NCI-H460 (cell line): ENCODE measurements at regions not wholly inside any gene's neighbourhood (a gene's known extent, or its start where the extent isn't known, plus 50 kb on each side); places are given as distances from the start of the nearest gene placed in this dataset.
"Not testable (repeated sequence)": the region's sequence is repeated elsewhere in the genome, so short reads cannot be mapped to it uniquely, and the experiment has no call there.

Experiments used
- DNase-seq: peaks from one replicate; pipeline ENCODE4 v3.0.0-alpha.2; 2016; ENCODE audit warnings: low read depth; ENCODE audit errors: extremely low read depth

DNA sequence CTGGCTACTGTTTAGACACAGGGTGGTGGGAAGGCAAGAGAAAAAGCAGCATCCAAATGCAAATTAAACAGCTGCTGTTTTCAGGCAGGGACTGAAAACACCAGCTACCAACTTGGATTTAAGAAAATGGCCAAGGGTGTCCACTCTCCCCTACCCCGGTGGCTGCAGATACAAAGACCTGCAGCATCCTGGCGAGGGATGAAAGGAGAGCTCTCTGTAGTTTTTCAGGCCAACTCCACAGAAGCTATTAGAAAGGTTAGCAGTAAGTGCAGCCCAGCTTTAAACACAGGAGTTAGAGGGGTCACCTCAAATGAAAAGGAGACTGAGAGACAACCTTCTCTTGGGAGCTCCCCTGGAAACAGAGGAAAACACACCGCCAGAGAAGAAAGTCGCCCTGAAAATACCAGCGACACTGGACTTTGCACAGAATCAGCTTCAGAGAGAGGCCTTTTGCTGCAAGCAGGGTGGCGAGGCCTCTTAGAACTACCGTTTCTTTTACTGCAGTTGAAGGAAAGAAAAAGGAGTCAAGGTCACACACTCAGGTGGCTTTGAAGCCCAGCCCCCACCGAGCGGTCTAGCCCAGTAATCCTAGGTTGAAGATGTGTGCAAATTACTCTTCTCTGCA is 74.4 kb upstream of the TIAM1 start:
- no peak for DNase-seq

DNA sequence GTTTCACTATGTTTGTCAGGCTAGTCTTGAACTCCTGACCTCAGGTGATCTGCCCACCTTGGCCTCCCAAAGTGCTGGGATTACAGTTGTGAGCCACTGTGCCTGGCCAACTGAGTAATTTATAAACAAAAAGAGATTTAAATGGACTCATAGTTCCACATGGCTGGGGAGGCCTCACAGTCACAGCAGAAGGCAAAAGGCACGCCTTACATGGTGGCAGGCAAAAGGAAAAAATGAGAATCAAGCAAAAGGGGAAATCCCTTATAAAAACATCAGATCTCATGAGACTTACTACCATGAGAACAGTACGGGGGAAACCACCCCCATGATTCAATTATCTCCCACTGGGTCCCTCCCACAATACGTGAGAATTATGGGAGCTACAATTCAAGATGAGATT is 73.2 kb upstream of the TIAM1 start:
- not testable (repeated sequence) for DNase-seq

DNA sequence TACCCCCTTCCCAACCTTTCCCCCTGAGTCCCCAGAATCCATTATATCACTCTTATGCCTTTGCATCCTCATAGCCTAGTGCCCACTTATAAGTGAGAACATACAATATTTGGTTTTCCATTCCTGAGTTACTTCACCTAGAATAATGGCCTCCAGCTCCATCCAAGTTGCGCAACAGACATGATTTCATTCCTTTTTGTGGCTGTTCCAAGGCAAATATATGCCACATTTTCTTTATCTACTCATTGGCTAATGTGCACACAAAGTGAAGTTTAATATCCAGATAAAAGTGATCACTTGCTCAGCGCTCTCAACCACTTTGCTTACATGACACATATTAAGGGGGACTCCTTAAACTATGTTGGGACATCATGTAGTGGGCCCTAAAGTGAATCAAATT is 72.4 kb upstream of the TIAM1 start:
- no peak for DNase-seq

DNA sequence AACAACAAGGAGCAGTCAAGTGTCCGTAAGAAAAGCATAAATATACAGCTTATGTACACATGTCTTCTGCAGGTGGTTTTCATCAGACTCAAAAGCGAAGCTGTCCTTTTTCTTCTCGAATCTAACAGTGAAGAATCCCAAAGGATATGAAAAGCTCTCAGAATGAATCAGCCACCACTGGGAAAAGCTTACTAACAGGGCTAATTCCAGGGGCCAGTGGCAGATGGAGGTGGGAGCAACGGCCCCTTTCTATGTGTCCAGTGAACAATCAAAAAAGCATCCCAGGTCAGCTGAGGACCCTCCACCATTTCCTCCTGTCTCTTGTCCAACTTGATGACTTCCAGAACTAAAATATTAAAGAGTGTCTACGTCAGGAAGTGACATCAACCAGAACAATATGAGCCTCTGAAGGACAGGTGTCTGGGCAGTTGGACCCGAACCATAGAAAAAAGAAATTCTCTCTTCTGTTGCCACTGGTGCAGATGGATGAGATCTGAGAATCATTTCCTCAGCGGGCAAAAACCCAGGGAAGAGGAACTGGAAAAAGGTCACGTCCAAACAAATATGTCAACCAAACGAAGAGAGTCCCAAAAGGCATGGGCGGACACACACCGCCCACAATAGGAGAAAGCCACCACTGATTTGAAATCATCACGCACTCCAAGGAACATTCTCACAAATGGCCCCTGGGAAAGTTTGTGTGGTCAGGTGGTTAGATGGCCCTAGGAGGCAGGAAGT is 70.4 kb upstream of the TIAM1 start:
- DNase-seq, result no peak

DNA sequence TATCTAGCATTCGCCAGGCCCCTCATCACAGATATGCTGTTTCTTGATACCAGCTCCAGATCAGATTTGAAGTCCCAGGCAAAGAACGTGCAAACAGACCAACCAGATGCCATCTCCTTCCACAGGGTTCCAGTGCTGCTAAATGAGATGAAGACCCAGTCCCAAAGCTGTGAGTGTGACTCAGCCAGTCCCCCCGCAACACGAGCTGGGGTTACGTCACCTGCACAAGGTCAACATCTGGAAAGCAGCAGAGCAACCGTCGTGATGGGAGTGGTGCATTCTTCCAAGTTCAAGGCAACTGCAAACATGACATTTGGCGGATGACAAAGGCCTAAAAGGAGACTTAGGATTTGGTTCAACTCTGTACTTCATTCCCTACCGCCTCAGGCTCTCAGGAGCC is 69.6 kb upstream of the TIAM1 start:
- DNase-seq, result no peak

DNA sequence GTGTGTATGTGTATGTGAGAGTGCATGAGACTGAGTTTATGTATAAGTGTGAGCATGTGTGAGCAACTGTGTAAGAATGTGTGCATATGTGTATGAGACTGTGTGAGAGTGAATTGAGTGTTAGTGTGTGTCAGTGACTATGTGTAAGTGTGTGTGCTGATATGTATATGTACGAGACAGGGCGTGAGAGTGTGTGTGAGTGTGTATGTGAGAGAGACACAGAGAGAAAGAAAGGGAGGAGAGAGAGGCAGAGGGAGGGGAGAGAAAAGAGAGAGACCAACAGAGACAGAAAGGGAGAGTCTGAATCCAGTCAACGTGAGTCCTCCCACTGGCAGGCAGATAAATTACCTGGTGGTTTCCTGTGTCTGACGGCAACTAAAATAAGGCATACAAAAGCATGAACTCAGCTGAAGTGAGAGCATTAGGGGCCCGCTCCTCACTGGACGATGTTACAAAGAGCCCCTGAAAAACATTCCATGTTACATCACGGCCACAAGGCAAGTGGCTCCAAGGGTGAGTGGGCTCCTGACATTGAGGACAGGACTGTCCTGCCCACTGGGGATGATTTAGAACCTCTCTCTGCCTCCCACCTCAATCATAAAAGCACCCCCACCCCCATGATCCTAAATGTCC is 66.6 kb upstream of the TIAM1 start:
- DNase-seq, result no peak

DNA sequence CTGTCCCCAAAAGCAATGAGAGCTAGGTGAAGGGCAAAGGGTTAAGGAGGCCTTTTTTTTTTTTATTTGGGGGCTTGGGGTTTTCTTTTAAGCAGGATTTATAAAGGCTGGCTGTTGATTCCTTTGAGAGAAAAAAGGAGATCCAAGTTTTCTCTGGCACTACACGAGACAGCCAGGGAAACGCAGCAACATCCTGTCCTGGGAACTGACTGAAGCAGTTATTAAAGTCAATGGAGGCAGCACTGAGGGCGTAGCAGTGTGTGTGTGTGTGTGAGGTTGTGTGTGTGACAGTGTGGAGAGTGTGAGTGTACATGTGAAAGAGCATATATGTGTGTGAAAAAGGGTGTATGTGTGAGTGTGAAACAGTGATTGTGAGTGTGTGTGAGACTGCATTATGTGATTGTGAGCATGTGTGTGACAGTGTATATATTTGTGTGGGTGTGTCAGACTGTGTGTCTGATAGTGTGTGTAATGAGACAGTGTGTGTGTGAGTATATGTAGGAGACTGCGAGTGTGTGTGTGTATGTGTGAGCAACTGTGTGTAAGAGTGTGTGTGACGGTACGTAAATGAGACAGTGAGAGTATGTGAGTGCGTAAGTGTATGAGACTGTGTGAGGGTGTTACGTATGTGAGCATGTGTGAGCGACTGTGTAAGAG is 65.9 kb upstream of the TIAM1 start:
- no peak for DNase-seq

DNA sequence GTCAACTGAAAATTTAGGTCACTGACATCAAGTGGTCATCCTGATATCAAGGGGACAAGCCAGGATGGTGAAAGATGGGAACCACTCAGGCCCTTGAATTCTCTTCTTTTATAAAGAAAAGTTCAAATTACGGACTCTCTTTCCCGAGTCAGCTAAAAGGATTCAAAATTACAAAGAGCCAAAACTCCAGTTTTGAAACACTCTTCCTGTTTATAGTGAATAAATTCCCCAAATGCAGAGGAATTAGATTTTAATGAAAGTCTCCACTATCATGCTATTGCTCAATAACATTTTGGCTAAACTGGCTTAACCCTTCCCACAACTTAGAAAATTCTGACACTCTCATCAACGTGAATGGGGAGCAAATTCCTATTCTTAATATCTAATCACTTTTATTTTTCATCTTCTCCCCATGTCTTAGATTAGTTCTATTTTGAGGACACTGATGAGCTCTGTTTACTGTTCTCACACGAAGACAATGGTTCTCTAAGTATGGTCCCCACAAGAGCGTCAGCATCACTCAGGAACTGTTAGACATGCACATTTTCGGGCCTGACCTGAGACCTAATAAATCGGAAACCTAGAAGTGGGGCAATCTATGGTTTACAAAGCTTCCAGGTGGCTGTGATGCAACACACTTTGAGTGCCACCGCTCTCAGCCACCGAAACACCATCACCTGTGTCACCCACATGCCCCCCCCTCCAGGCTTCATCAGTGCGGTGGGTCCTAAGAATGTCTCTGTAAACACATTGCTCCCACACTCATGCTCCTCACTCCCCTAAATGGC is 64.4 kb upstream of the TIAM1 start:
- DNase-seq, result no peak

DNA sequence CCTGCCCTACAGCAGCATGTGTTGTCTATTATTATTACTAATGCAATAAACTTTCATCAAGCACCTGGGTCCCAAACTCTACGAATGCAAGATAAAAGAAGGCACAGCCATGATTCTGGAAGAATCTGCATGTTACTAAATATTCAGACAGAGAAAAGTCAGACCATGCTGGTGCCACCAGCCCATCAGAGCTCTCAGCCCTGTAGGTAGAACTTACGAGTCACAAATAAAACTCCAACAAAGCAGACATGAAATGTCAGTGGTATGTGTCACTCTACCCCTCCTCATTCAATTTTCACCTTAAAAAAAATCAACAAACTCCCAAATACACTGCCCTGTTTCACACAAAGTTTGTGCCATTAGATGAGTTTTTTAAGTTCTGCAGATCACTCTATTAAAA is 62.4 kb upstream of the TIAM1 start:
- DNase-seq, result no peak

DNA sequence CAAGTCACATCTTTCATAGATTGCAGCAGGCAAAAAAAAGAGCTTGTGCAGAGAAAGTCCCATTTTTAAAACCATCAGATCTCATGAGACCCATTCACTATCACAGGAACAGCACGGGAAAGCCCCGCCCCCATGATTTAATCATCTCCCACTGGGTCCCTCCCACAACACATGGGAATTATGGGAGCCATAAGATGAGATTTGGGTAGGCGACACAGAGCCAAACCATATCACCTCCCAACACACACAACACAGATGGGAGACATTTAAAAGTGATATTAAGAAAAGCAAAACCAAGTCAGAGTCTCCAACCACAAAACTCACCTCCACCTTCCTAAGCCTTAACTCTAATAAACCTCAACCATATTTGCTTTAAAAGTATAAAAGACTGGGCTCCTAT is 61.5 kb upstream of the TIAM1 start:
- no peak for DNase-seq

DNA sequence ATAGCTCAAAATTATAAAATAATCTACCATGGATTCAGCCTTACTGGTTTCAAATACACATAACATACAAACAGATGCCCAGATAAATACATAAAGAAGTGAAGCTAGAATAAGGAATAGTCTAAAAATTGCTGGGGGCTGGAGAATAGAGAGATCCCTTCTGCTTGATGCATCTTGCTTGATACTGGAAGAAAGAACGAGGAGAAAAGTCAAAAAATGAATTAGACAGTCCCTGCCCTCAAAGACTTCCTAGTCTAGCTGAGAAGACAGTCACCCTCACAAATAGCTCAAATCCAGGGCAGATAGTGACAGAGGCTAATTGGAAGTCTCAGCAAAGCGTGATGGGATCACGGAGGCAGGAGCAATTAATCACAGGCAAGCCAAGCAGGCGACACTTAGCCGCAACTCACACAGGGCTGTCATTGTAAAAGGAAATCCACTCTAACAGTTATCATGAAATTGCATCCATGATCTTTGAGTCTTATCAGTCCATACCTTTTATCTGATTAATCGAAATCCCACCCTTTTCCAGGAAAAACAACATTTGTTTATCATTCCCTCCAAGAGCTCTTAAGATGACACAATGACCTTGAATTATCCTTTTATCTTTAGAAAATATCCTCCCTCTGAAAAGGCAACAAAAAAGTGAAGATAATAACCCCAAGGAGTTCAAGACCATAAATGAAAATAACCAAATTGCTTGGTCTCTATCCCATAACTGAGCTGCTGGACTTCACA is 59.7 kb upstream of the TIAM1 start:
- no peak for DNase-seq

DNA sequence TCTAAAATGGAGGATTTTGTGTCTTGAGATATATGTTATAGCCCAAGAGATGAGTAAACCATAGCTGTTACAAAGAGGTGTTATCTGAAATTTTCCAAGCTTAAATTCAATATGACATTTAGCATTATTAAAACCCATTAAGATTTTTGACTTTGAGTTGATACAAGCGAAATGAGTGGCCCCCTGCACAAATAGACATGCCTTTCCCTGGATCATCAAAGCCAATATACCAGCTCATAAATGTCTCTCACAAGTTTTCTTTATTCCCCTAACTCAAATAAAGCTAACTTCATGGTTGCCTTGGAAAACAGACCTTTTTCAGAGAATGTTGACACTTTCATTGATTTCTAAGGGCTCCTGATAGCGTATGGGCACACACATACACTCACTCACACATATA is 55.5 kb upstream of the TIAM1 start:
- no peak for DNase-seq

DNA sequence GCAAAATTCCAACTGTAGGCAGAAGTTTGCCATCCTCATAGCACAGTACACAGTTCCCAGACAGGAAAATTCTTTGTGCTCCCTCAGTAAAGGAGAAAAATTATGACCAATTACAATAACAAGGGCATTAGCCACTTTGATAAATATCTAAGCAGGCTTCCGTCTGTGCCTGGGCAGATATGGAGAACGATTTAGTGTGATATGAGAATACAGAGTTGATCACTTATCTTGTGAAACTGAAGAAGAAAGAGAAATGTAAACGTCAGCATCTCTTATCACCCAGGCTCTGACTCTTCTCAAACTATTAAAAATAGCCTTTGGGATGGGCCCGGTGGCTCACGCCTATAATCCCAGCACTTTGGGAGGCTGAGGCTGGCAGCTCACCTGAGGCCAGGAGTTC is 54.5 kb upstream of the TIAM1 start:
- no peak for DNase-seq

DNA sequence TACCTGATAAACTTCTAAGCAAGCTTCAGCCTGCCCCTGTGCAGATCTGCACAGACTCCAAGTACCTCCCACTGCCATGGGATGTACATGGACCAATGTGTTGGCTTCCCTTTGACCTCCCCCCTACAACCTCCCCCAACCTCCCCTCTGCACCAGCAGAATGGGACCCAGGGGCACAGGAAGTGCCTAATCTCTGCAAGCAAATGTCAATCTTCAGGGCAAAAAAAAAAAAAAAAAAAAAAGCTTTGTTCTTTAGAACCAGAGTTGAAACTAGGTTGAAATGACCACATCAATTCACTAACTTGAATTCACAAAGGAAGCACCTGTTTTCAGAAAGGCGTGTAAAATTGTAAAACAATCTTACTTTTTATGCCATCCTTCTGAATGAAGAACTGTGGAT is 53.9 kb upstream of the TIAM1 start:
- DNase-seq, result no peak

DNA sequence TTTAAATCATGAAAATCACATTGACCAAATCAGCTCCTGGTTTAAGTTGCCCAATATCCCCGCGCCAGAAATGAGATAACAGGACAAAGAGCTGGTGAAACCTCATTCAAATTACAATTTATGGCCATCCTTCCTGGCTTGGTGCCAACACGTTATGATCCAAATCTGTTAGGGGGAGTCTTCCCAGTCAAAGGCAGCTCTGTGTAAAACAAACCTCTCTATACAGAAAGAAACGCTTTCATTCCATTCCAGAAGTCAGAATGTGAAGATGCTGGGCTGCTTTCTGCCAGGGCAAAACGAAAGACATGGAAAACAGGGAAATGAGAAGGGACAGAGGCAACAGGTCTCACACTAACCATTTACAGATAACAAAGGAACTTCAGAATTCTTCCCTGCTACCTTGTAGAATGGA is 53.5 kb upstream of the TIAM1 start:
- no peak for DNase-seq

DNA sequence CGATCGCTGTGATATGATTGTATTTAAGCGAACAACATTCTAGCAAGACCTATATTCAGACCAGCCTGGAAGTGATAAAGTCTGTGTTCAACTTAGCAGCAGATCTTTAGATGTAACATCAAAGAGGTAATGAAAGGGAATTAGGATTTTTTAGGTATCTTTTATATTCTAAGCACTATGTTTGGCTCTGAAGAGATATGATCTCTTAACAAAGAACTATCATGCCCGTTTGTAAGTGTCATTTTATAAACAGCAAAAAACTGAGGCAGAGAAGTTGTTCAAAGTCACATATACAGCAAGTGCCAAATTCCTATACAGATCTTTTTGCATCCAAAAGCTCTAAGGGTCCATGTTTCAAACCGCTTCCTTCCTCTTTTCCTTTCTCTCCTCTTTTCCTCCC is 53.0 kb upstream of the TIAM1 start:
- no peak for DNase-seq

DNA sequence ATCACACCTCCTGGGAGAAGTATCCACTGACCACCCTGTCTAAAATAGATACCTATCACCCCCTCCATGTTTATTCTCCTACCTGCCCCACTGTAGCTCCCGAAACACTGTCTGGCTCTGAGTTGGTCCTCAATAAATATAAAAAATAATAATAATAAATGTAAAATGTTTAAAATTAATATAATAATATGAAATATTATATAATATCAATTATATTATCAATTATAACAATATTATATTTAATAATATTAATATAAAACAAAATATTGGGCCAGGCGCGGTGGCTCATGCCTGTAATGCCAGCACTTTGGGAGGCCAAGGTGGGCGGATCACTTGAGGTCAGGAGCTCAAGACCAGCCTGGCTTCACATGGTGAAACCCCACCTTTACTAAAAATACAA is 52.3 kb upstream of the TIAM1 start:
- no peak for DNase-seq

DNA sequence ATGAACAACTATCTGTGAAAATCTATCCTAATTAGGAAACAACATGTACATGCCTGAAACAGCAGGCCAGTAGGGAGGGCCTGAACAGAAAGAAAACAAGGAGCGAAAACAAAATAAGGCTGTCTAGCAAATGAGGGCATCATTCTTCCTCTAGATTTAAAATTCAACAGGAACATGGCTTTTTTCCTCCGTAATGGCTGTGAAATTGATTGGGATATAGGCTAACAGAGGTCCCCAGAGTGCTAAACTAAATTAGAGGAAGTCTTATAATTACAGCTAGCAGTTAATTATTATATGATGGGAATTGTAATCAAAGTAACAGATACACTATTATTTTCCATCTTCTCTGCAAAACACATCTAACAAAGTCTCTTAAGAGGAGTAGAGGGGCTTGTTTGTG is 51.7 kb upstream of the TIAM1 start:
- DNase-seq, result no peak

DNA sequence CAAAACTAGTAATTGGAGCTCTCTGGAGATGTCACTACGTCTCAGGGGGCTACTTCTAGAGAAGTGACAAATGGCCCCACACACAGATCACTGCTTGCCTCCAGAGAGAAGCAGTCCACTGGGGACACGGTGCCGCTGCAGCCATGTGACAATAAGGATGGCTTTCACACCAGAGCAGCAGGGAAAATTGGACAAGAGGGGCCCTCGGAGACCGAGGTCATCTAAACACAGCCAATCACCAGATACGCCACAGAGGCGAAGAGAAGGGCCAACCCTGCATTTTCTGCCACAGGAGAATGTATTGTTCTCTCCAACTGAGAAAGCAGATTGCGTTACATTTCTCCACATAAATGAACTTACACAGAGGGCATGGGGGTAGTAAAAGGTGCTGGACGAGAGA is 51.2 kb upstream of the TIAM1 start:
- DNase-seq, result no peak

DNA sequence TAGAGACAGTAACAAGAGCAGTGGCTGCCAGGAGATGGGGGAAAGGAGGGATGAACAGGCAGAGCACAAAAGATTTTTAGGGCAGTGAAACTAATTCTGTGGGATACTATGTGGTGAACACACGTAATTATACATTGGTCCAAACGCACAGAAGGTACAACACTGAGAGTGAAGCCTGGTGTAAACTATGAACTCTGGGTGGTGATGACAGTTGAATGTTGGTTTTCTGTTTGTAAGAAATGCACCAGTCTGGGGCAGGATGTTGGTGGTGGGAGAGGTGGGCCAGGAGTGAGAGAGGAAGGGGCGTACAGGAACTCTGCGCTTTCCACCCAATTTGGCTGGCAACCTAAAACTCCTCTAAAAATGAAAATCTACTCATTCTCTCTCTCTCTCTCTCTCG is 50.2 kb upstream of the TIAM1 start:
- DNase-seq, result no peak
